Activated effector memory CD4-positive, alpha-beta T cell treated with anti-CD3 and anti-CD28 coated beads, Interleukin-2, amount 50 U/mL, for 16 hours (primary cell): ENCODE measurements at regions not wholly inside any gene's neighbourhood (a gene's known extent, or its start where the extent isn't known, plus 50 kb on each side); places are given as distances from the start of the nearest gene placed in this dataset.
"Not testable (repeated sequence)": the region's sequence is repeated elsewhere in the genome, so short reads cannot be mapped to it uniquely, and the experiment has no call there.

Experiments
- DNase-seq: peaks from one replicate; pipeline ENCODE4 v3.0.0-alpha.2; 2020

GRCh38 chr3:31300456-31301443 is 232.0 kb upstream of the STT3B start:
- DNase-seq, result no peak

DNA sequence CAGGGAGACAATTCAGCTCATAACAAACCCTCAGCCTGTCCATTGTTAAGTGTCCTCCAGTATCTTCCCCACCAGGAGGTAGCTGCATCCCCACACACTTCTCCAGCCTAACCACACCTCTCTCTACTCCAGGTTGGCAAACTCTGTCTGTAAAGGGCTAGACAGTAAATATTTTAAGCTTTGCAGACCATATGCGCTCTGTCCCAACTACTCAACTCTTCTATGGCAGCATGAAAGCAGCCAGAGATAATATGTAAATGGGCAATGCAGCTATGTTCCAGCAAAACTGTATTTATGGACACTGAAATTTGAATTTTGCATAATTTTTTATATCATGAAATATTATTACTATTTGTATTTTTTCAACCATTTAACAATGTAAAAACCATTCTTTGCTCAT is 230.4 kb upstream of the STT3B start:
- DNase-seq, result no peak

GRCh38 chr3:31305340-31305739 is 227.4 kb upstream of the STT3B start:
- no peak for DNase-seq

DNA sequence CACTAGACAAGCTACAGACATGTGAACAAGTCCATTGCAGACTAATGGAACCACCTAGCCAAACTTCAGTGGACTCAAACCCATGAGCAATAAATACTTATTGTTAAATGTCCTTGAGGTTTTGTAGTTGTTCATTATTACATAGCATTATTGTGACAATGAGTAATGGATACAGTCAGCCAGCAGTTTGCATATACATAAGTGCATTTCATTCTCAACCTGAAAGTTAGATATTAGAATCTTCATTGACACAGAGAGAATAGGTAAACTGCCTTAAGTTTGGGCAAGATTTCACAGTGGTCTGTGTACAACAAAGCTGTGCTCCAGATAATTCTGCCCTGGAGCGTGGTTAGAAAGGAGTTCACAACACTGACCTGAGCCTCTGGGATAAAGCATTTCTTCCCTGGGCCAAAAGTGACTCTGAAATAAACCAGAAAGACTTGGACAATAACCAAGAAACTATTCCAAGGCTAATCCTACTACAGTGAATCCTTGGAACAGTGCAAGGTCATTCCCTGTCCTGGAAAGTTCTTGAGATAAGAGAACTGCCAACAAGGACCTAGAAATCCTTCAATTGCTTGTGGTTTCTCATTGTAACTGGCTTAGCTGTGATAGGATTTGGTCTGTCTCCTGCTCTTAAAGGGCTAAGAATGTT is 225.5 kb upstream of the STT3B start:
- no peak for DNase-seq

DNA sequence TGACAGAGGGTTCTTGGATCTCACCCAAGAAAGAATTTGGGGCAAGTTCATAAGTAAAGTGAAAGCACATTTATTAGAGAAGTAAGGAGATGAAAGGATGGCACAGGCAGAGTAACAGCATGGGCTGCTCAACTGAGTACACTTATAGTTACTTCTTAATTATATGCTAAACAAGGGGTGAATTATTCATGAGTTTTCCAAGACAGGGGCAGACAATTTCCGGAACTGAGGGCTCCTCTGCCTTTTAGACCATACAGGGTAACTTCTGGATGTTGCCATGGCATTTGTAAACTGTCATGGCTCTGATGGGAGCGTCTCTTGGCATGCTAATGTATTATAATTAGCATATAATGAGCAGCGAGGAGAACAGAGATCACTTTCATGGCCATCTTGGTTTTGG is 221.2 kb upstream of the STT3B start:
- DNase-seq, result no peak

DNA sequence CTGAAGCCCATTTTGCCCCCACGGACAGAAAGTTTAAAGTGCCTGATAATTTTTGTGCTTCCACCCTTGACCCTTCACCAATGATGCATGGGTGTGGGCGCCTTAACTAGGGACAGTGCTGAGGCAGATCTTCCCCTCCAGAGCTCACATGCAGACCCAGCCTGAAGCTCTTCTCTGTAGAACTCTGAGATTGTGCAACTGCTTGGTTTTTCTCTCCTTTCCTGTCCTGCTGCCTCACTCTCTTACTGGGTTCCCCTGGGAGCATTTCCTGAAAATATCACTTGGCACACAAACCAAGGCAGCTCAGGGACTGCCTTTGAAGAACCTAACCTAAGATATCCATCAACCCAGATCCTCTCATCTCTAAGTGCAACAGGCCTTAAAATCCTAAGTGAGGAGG is 220.3 kb upstream of the STT3B start:
- no peak for DNase-seq

GRCh38 chr3:31314258-31314657 is 218.5 kb upstream of the STT3B start:
- DNase-seq, result no peak

DNA sequence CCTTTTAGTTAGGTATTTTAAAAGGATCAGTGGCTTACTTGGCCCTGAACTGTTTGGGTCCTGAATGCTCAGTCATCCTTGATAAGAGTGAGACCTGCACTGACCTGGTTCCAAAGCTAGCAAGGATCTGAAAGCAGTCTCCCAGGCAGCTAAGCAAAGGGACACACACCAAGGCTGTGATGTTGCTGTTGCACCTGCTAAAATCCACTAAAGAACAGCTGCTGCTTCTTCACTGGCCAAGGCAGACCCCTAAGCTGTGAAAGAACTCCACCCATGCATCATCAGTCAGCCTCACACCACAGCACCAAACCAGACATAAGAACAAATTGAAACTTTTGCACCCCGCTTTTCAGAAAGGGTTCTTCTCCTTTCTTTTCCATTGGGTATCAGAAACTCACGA is 213.4 kb upstream of the STT3B start:
- no peak for DNase-seq

GRCh38 chr3:31321620-31322019 is 211.1 kb upstream of the STT3B start:
- no peak for DNase-seq

- no peak for DNase-seq
Observed at GRCh38 chr3:31322460-31322859, 210.3 kb upstream of the STT3B start.

- not testable (repeated sequence) for DNase-seq
Observed at GRCh38 chr3:31327826-31328357, 204.8 kb upstream of the STT3B start.

DNA sequence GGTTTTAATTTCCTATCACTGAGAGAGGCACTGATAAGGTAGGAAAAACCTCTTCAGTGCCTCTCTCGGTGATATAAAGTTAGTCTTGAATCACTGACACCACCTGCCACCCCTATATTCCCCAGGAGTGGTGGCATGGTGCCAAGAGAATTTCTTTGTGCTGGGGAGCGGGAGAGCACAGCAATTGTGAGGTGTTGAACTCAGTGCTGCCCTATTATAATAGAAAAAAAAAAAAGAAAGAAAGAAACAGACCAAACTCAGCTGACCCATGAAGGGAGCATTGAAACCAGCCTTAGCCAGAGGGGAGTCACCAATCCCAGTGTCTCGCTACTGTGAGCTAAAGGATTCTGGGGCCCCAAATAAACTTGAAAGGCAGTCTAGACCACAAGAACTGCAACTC is 201.4 kb upstream of the STT3B start:
- no peak for DNase-seq

- DNase-seq, result no peak
Observed at GRCh38 chr3:31341130-31341529, 191.6 kb upstream of the STT3B start.

DNA sequence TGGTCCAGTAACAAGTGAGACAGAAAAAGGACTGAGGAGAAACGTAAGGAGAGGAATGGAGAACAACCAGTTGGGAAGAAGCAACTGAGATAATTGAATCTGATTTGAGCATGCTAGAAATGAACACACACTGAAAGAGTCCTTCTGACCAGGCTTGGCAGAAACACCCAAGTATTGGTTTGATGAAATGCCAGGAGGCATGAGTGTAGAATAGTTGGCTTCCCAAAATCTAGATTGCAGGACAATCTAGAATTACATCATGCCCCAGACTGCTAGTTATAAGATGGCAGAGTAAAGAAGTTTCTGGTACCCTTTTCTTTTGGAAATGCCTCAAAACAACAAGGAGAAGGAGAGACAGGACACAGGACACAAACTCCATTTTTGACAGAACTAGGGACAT is 189.7 kb upstream of the STT3B start:
- DNase-seq, result no peak

GRCh38 chr3:31345581-31345980 is 187.1 kb upstream of the STT3B start:
- DNase-seq, result no peak

DNA sequence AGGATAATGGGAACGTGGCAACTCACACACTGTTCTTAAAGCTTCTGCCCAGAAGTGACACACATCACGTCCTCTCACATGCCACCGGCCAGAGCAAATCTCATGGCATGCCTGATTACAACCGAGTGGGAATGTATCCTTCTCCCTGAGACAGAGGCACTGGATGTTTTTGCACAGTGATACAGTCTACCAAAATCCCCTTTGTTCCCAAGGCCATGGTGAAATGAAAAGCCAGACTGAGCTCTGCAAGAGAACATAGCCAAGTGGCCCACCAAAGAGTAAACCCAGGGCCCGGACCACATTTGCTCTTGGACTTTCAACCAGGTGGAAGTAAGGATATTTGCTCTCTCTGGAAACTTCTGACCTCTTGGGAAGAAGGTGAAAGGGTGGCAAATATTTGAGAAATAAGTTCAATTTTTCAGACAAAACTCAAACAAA is 186.2 kb upstream of the STT3B start:
- DNase-seq, result no peak

DNA sequence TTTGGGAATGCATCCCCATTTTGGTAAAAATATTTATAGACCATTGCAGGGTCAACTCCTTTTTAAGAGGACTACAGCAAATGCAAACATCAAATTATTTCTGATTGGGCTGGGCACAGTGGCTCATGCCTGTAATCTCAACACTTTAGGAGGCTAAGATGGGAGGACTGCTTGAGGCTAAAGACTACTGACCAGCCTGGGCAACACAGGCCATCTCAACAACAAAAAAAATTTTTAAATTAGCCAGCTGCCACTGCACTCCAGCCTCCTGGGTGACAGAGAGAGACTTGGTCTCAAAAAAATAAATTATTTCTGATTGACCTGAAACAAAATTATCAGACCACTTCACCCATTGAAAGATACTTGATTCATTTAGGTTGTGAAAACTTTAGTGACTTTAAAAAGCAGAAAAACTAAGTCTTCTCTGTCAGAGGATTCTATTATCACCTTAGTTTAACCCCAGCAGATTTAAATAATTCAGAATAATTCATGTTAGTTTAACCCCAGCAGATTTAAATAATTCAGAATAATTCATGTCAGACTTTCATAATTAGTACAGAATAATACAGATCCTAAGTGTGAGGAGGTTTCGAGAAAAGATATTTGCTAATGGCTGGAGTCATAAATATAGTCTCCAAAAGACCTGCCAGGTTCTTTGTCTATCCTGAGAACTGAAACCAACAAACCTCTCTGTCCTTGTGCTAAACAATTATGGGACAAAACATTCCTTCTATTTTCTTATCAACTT is 183.6 kb upstream of the STT3B start:
- no peak for DNase-seq

- no peak for DNase-seq
Observed at GRCh38 chr3:31350307-31350706, 182.4 kb upstream of the STT3B start.

DNA sequence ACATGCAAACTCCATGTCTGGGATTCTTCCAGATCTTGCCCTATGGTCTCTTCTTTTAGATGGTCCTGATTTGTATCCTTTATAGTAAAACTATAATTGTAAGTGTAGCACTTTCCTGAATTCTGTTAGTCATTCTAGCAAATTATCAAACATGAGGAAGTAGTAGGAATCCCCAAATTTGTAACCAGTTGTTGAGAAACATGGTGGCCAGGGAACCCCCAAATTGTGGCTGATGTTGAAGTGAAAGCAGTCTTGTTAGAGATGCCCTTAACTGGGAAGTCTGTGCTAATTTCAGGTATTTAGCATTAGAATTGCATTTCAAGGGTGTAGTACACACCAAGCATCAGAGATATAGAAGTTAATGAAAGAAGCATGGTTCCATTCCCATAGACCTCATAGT is 180.4 kb upstream of the STT3B start:
- no peak for DNase-seq

- no peak for DNase-seq
Observed at GRCh38 chr3:31353166-31353565, 179.6 kb upstream of the STT3B start.

DNA sequence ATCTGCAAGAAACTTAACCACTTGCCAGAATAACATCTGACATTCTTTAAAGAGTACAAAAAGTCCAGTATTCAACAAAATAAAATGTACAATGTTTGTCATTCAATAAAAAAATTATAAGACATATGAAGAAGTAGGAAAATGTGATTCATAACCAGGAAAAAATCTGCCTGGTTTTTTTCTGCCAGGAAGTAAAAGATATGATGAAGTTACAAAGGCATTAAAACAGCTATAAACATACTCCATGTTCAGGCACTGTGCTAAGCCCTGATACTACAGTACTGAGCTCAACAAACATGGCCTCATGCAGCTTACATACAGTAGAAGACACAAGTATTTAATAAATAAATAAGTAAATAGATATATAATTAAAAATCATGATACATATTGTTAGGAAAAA is 178.4 kb upstream of the STT3B start:
- no peak for DNase-seq

GRCh38 chr3:31355807-31356206 is 176.9 kb upstream of the STT3B start:
- no peak for DNase-seq

GRCh38 chr3:31356941-31357340 is 175.8 kb upstream of the STT3B start:
- no peak for DNase-seq
